B cell (primary cell): ENCODE measurements at regions not wholly inside any gene's neighbourhood (a gene's known extent, or its start where the extent isn't known, plus 50 kb on each side); places are given as distances from the start of the nearest gene placed in this dataset.

Source experiments
- ATAC-seq: fragments of 200-7000 bp; cut with Tn5 transposase; one replicate; pipeline ENCODE4 v1.10.0; 2021; ENCODE audit warnings: low read depth, mild to moderate bottlenecking, moderate number of reproducible peaks, moderate library complexity
- CTCF ChIA-PET: fragments of 350-600 bp; sonication (Branson Sonifier 250); formaldehyde crosslinking; loops from one replicate; lab custom pipeline; 2021; ENCODE audit warnings: antibody characterized with exemption, inconsistent platforms; lab: Charles Lee
- POLR2A ChIA-PET: fragments of 350-600 bp; sonication (Branson Sonifier 250); formaldehyde crosslinking; loops from one replicate; lab custom pipeline; 2021; ENCODE audit warnings: antibody characterized with exemption; lab: Charles Lee
- DNase-seq: peaks from one replicate; pipeline ENCODE4 v3.0.0; 2013
- H2AFZ ChIP-seq: 2 replicates; pipeline ENCODE4 v1.6.1; 2012; ENCODE audit warnings: mild to moderate bottlenecking, low read depth, low read length; ENCODE audit not compliant: insufficient read depth, poor library complexity, severe bottlenecking
- H3K27ac ChIP-seq, 2 donors: 1 replicate in 1 of 2; 2 replicates in 1 of 2; pipeline ENCODE4 v1.5.1; 2012 to 2013; ENCODE audit warnings: low read length in 2 of 2, mild to moderate bottlenecking in 2 of 2, moderate library complexity in 1 of 2
- H3K27me3 ChIP-seq, 4 experiments: fragments of 200-600 bp in 1 of 4; sonication (generic) in 1 of 4; replicated peaks in 1 of 4; 1 replicate in 2 of 4; 2 replicates in 2 of 4; pipeline versions ENCODE4 v1.6.1 to v1.7.0; 2013 to 2016; ENCODE audit warnings: low read length in 3 of 4, mild to moderate bottlenecking in 2 of 4, mixed read lengths in 1 of 4, moderate library complexity in 1 of 4; ENCODE audit not compliant: insufficient read depth in 4 of 4, control insufficient read depth in 3 of 4; ENCODE audit errors: control extremely low read depth in 1 of 4
- H3K36me3 ChIP-seq, 2 experiments: replicated peaks in 1 of 2; 1 replicate in 1 of 2; 2 replicates in 1 of 2; pipeline versions ENCODE4 v1.6.1 to v1.7.1; 2013; ENCODE audit warnings: low read length in 1 of 2; ENCODE audit not compliant: insufficient read depth in 2 of 2, control insufficient read depth in 1 of 2; ENCODE audit errors: control extremely low read depth in 1 of 2, extremely low read depth in 1 of 2
- H3K4me1 ChIP-seq, 2 donors: fragments of 200-600 bp in 1 of 2; sonication (generic) in 1 of 2; 1 replicate in 1 of 2; 2 replicates in 1 of 2; pipeline versions ENCODE4 v1.5.1 to v1.6.1; 2013 to 2017; ENCODE audit warnings: low read length in 2 of 2; ENCODE audit not compliant: control insufficient read depth in 2 of 2, insufficient read depth in 2 of 2
- H3K4me2 ChIP-seq: replicated peaks from 2 replicates; pipeline ENCODE3; 2012; ENCODE audit warnings: mild to moderate bottlenecking, low read depth, low read length; ENCODE audit not compliant: poor library complexity, severe bottlenecking
- H3K4me3 ChIP-seq, 5 experiments: fragments of 200-600 bp in 1 of 5; sonication (generic) in 1 of 5; 1 replicate in 3 of 5; 2 replicates in 2 of 5; pipeline versions ENCODE4 v1.5.1 to v1.7.0; 2011 to 2016; ENCODE audit warnings: low read length in 4 of 5, mild to moderate bottlenecking in 4 of 5, low read depth in 2 of 5, control low read depth in 1 of 5, moderate library complexity in 1 of 5; ENCODE audit not compliant: insufficient read depth in 1 of 5; ENCODE audit errors: control extremely low read depth in 1 of 5, extremely low read depth in 1 of 5
- H3K79me2 ChIP-seq: fragments of 200-600 bp; sonication (generic); one replicate; pipeline ENCODE4 v1.6.0; 2016; ENCODE audit warnings: low read length; ENCODE audit not compliant: control insufficient read depth, insufficient read depth
- H3K9ac ChIP-seq: fragments of 200-600 bp; sonication (generic); 2 replicates; pipeline ENCODE4 v1.6.1; 2017; ENCODE audit warnings: mild to moderate bottlenecking, low read length, moderate library complexity
- H3K9me3 ChIP-seq, 3 donors: one replicate each; pipeline versions ENCODE4 v1.6.1 to v1.7.1; 2013; ENCODE audit warnings: low read length in 2 of 3; ENCODE audit not compliant: control insufficient read depth in 2 of 3, insufficient read depth in 1 of 3; ENCODE audit errors: control extremely low read depth in 1 of 3
- H4K20me1 ChIP-seq: 2 replicates; pipeline ENCODE4 v1.6.0; 2012; ENCODE audit warnings: mild to moderate bottlenecking, low read length; ENCODE audit not compliant: insufficient read depth, control insufficient read depth, poor library complexity, severe bottlenecking
- H3K27ac Mint-ChIP-seq: one replicate; pipeline ENCODE4 v1.8.0; 2021; ENCODE audit warnings: mixed read lengths
- H3K27me3 Mint-ChIP-seq: one replicate; pipeline ENCODE4 v1.8.0; 2021; ENCODE audit warnings: mixed read lengths
- H3K4me1 Mint-ChIP-seq: one replicate; pipeline ENCODE4 v1.8.0; 2021; ENCODE audit warnings: mixed read lengths
- H3K4me3 Mint-ChIP-seq: one replicate; pipeline ENCODE4 v1.8.0; 2021; ENCODE audit warnings: mixed read lengths
- H3K9me3 Mint-ChIP-seq: one replicate; pipeline ENCODE4 v1.8.0; 2022; ENCODE audit warnings: mixed read lengths; ENCODE audit not compliant: insufficient read depth
- CTCF ChIP-seq: fragments of 200-600 bp; IDR thresholded peaks from one replicate; pipeline ENCODE4 v1.8.0; 2022; ENCODE audit warnings: antibody characterized with exemption, mild to moderate bottlenecking
- EZH2 ChIP-seq: IDR thresholded peaks from 2 replicates; pipeline ENCODE4 v1.6.1; 2012; ENCODE audit warnings: borderline replicate concordance, low read depth, mild to moderate bottlenecking, moderate library complexity, low read length; ENCODE audit not compliant: insufficient read depth, poor library complexity, severe bottlenecking
- WGBS: methylation state at CpG from one replicate; pipeline ENCODE4 v1.1.5; 2013; ENCODE audit warnings: missing lambda C conversion rate; ENCODE audit not compliant: insufficient coverage; 5-methylcytosine and 5-hydroxymethylcytosine counted together
- intact Hi-C: fragments of 100-400 bp; cut with micrococcal nuclease; formaldehyde crosslinking; loops from one replicate; pipeline ENCODE4 v1.10.0; 2022

DNA sequence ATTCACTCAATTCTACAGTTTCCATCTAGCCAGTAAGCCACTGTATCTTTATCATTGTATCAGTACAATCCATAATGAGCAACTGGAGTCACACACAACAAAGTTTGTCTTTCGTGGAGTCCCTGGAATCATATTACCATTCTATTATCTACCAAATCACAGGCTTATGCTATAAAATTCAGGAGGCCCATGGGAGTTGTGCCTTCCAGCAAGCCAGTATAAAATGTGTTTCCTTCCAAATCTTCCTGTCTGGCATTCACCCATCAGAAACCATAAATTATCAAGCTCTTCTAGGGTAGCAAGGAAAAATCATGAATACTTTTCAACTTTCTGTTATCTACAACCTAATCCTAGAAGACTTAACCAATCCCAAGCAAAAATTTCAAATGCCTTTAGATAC lies 1383.3 kb upstream of the PCDH7 start:
- DNase-seq (no peak), ATAC-seq (no peak)
- Mint-ChIP-seq H3K27me3 (no peaks in the 10 kb centered on the region), H3K4me3 (no peak overlapping the region), H3K9me3 (peaks cover 2% of the 10 kb centered on the region), H3K4me1 (no peaks in the 10 kb centered on the region), H3K27ac (no peak overlapping the region)
- Histone ChIP-seq H3K27ac (no peak overlapping the region), H3K4me2 (no peak overlapping the region), H3K79me2 (no peaks in the 10 kb centered on the region), H3K27me3 (no peaks in the 10 kb centered on the region), H3K4me3 (no peak overlapping the region), H4K20me1 (no peaks in the 10 kb centered on the region), H2AFZ (no peak overlapping the region), H3K36me3 (no peaks in the 10 kb centered on the region), H3K9ac (no peak overlapping the region), H3K4me1 (no peaks in the 10 kb centered on the region), H3K9me3 (peaks cover 0 to 3% (median 0%) of the 10 kb centered on the region in 3 donors)
- intact Hi-C loops = no loop called here
- POLR2A ChIA-PET = no interaction called here
- WGBS = 0% methylated on average over 1 of the region's 1 CpG
- TF ChIP-seq CTCF (no peak), EZH2 (no peak)
- CTCF ChIA-PET = no interaction called here

DNA sequence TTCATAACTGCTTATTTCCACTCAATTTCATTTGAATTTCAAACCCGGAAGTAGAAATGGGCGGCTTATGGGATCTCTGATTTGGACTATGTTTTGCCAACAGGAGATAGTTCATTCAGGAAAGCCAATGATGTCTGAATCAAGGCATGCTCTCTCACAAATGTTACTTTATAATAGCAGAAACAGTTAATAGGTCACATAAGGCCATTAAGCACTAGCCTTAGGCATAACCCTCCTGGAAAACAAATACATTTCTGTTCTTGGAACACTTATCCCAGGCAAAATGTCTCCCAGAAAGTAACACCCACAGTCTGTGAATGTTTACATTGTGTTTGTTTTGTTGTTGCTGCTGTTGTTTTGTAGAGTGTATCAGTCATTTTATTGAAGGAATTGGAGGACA lies 1347.2 kb upstream of the PCDH7 start:
- no peaks in the 10 kb centered on the region for H3K27me3 ChIP-seq
- POLR2A ChIA-PET = no interaction called here
- Mint-ChIP-seq H3K4me1 (no peaks in the 10 kb centered on the region), H3K27ac (no peak overlapping the region), H3K27me3 (no peaks in the 10 kb centered on the region), H3K9me3 (no peaks in the 10 kb centered on the region), H3K4me3 (no peak overlapping the region)
- no peaks in the 10 kb centered on the region for H3K36me3 ChIP-seq
- CTCF ChIA-PET = no interaction called here
- H4K20me1 ChIP-seq = no peaks in the 10 kb centered on the region
- intact Hi-C loops = no loop called here
- H3K79me2 ChIP-seq = no peaks in the 10 kb centered on the region
- no peaks in the 10 kb centered on the region for H3K9me3 ChIP-seq
- no peak for TF ChIP-seq CTCF
- no peak for TF ChIP-seq EZH2
- H2AFZ ChIP-seq = no peak overlapping the region
- no peak overlapping the region for H3K27ac ChIP-seq
- H3K4me3 ChIP-seq = no peak overlapping the region
- H3K4me2 ChIP-seq = no peak overlapping the region
- no peaks in the 10 kb centered on the region for H3K4me1 ChIP-seq
- no peak for ATAC-seq
- no peak for DNase-seq
- no CpG with 5 or more reads among the region's 2 CpGs for WGBS
- no peak overlapping the region for H3K9ac ChIP-seq
